DMS 273 (cell line): ENCODE measurements at regions not wholly inside any gene's neighbourhood (a gene's known extent, or its start where the extent isn't known, plus 50 kb on each side); places are given as distances from the start of the nearest gene placed in this dataset.

Source experiments
- DNase-seq: peaks from one replicate; lab custom pipeline; 2025; ENCODE audit not compliant: unreplicated experiment; lab: John Stamatoyannopoulos, UW

DNA sequence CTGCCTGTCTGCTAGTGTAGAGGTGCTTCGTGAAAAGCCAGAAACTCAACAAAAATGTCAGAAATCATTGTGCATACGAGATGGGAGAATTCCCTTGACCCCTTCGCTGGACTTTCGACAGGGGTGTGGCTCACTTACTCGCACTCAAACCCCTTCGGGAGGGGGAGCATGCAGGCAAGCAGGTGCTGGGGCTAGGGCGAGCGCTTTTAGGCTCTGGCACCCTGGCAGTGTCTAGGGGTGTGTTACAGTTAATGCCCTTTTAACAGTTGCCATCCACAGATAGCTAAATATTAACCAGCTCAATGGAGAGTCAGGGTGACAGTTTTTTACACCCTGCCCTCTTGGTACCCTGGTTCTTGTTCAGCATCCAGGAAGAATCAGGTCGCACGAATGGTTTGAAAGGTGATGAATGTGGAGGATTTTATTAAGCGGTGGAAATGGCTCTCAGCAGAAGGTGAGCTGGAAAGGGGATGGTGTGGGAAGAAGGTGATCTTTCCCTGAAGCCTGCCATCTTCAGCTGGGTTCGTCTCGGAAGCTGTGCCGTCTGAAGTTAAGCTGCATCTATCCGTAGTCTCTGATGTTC lies 59.6 kb upstream of the SHANK2 start:
- no peak for DNase-seq

DNA sequence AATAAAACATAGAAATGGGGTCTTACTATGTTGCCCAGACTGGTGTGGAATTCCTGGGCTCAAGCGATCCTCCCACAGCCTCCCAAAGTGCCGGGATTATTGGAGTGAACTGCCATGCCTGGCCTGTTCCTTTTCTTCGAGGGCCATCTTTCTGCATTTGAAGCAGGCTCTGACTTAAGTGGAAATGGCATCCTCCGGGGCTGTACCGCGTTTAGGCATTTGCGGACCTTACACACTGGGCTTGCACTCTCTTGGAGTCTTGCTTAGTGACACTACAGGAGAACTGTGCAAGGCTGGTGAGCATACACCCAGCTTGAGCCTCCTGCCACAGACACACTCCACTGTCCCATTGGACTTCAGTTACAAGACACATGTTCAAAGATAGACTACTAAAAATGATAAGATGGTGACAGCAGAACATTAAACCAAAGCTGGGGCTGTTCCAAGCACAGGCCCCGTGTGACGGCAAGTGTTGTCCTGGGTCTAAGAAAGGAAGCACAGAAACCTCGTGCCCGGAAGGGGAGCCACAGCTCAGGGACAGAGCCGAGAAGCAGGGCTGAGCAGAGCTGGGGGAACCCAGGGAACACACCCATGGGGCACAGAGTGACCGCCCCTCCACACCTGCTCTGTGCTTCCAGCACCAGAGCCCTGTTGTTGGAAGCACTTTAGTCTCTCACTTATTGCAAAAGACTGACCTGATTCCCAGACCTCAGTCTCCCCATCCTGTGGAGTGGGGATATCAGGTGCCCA lies 59.0 kb upstream of the SHANK2 start:
- no peak for DNase-seq

DNA sequence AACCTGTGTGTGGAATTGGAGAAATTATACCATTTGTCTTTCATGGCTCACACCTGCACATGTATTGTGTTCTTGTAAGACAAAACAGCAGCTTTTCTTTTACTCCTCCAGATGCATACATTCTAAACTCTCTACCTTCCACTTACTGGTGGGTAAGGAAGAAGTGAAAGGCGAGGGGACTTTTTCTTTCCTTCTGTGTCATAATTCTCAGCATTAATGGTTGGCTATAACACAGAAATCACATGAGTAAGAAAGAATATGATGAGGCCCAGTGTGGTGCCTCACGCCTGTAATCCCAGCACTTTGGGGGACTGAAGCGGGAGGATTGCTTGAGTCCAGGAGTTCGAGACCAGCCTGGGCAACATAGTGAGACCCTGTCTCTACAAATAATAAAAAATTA lies 57.8 kb upstream of the SHANK2 start:
- DNase-seq = no peak

DNA sequence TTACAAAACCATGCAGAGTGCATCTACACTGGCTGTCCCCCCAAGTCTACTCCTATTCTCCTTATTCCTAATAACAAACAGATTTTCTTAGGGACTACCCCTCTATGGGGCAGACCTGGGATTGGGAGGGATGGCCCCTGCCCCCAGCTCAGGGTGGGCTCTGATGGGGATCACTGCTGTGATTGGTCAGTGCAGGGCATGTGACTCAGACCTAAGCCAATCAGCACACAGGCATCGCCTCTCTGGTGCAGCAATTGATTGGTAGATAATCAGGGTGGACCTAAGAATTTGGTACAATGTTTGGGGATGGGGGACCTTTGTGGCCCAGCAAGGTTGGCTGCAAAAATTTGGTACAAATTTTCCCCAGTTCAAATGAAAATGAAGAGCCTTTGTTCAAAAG lies 57.2 kb upstream of the SHANK2 start:
- no peak for DNase-seq

DNA sequence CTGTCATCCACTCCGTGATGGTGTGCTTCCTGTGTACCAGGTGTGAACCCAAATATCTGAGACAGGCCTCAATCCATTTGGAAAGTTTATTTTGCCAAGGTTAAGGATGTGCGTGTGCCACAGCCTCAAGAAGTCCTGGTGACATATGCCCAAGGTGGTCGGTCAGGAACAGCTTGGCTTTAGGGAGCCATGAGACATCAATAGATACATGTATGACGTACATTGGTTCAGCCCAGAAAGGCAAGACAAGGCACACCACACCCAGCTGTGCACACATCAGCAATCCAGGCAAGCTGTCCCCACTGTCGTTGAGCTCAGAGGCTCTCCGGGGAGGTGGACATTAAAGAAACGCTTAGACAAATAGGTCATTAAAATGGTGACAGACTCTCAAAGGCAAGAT lies 56.8 kb upstream of the SHANK2 start:
- DNase-seq = no peak

DNA sequence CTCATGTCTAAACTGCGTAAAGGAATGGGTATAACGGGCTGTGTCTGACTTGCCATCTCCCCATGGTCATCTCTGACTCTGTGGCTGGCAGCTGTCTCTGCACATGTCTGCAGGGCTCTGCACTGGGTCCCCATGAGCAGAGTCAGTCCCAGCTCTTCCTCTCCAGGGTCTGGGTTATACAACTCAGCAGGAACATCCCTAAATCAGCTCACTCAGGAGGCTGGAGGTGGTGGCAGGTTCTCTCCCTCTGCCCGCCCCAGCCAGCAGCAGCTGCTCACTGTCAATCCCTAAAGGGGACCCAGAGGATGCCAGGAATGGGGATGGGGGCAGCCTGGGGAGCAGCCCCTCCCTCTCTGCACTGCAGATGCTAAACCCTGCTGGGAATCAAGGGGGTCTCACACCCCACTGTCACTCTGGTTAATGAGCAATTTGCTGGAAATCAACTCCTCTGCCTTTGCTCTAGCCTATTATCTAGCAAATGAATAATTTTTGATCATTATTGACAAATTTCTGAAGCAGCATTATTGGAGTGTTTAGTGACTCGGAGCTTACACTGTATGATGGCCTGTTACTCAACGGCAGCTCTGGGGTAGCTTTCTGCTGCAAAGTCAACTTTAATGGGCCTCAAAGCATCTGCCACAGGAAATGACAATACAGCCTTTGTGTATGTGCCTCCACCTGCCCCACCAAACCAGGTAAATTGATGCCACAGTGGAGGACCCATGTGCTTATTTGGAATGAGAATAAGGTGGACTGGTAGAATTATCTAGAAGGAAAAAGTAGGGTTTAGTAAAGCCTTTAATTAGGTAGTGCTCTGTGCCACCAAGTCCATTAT lies 55.7 kb upstream of the SHANK2 start:
- DNase-seq = no peak

DNA sequence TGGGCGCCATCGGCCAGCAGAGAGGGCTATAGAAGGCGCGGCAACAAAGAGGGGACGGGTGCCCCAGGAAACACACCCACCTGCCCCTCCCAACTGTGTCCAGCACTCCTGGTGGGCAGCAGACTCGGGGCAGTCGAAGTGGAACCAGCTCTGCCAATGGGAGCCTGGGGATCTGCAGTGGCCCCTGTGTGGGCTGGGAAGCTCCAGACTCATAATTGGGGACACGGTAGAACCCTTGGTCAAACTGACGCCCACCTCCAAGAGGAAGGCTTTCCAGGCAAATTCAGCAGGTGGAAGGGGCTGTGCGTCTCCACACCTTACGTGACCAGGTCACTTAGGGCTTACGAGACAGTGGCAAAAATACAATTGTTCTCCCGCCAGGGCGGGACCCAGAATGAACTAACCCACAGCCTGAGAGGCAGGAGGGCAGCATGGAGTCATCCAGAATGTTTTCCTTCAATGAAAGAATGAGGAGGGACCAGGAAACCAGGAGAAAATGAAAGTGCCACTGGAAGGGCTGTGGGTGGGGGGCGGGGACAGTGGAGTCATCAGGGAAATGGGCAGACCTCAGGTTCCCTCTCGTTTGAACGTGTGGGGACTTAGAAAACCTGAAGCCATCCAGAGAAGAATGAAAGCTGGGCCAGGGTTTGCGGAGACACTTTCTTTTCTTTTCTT lies 53.2 kb upstream of the SHANK2 start:
- no peak for DNase-seq

DNA sequence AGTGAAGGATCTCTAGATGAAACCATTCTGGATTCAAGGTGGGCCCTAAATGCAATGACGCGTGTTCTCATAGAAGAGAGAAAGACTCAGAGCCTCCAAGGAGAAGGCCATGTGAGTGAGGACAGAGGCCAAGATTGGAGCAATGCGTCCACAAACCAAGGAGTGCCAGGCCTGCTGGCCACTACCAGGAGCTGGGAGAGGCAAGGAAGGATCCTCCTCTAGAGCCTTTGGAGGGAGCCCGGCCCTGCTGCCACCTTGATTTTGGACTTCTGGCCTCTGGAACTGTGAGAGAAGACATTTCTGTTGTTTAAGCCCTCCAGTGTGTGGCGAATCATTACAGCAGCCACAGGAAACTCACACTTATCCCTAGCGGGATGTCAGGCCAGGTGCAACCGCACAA lies 52.7 kb upstream of the SHANK2 start:
- DNase-seq = no peak

DNA sequence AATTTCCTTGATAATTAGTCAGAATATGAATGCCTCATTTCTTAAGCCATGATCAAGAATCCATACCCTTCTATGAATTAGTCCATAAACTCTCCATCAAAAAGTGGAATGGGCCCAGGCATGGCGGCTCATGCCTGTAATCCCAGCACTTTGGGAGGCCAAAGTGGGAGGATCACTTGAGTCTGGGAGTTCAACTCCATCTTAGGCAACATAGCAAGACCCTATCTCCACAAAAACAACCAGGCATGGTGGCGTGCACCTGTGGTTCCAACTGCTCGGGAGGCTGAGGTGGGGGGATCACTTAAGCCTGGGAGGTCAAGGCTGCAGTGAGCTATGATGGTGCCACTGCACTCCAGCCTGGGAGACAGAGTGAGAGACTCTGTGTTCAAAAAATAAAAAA lies 52.1 kb upstream of the SHANK2 start:
- DNase-seq = no peak

DNA sequence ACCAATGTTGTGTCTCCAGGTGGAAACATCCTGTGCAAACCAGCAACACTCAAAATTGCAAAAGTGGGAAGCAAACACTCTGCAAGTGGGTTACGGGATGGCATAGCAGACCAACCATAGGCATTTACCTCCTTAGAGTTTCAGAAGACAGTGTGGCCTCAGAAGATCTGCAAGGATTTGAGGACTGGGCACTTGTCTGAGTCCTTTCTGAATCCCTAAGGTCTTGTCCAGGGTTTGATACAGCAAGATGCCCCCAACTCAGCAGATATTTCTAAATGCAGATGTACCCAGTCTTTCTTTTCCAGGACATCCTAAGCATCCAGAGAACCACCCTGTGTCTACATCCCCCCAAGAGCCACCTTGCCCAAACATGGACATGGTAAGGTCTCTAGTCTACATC lies 51.7 kb upstream of the SHANK2 start:
- DNase-seq = no peak

DNA sequence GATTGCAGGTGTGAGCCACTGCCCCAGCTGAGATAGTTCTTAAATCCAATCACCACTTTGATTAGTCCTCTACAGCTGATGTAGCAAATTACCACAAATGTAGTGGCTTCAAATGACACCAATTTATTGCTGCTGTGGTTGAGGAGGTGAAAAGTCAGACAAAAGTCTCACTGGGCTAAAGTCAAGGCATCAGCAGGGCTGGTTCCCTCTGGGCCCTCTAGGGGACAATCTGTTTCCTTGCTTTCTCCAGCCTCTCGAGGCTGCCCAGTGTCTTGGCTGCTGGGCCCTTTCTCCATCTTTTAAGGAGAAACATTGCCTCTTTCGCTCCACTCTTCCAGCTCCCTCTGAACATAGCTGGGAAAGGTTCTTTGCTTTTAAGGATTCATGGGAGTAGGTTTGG lies 50.5 kb upstream of the SHANK2 start:
- DNase-seq = no peak

DNA sequence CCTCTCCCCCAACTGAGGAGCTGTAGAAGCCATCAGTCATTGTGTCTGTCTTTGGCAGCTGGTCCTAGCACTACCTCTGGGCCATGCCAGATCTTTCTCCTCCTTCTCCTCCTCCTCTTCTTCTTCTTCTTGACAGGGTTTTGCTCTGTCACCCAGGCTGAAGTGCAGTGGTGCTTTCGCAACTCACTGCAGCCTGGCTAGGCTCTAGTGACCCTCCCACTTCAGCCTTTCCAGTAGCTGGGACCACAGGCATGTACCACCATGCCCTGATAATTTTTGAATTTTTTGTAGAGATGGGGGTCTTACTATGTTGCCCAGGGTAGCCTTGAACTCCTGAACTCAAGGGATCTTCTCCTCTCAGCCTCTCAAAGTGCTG lies 50.1 kb upstream of the SHANK2 start:
- DNase-seq = no peak
